CD4-positive, alpha-beta T cell treated with Interleukin-21 for 1 hour (primary cell): ENCODE measurements at regions not wholly inside any gene's neighbourhood (a gene's known extent, or its start where the extent isn't known, plus 50 kb on each side); places are given as distances from the start of the nearest gene placed in this dataset.
"Not testable (repeated sequence)": the region's sequence is repeated elsewhere in the genome, so short reads cannot be mapped to it uniquely, and the experiment has no call there.

Source experiments
- DNase-seq: peaks from one replicate; pipeline ENCODE4 v3.0.0-alpha.2; 2020

- DNase-seq: no peak
These were observed 90.7 kb upstream of the DCLK2 start for GRCh38 chr4:149987330-149988086.

GRCh38 chr4:149988087-149988410 is 90.2 kb upstream of the DCLK2 start:
- DNase-seq: no peak

- DNase-seq: no peak
These were observed 85.2 kb upstream of the DCLK2 start for GRCh38 chr4:149993030-149993429.

- no peak for DNase-seq
These were observed 83.0 kb upstream of the DCLK2 start for GRCh38 chr4:149995134-149995756.

- DNase-seq: no peak
These were observed 80.3 kb upstream of the DCLK2 start for GRCh38 chr4:149997881-149998421.

GRCh38 chr4:149999485-150000074 is 78.7 kb upstream of the DCLK2 start:
- DNase-seq: peak; percentile 5

- DNase-seq: no peak
These were observed 76.4 kb upstream of the DCLK2 start for GRCh38 chr4:150001815-150002214.

GRCh38 chr4:150002561-150002960 is 75.7 kb upstream of the DCLK2 start:
- DNase-seq: no peak

- no peak for DNase-seq
These were observed 73.8 kb upstream of the DCLK2 start for GRCh38 chr4:150004481-150004880.

GRCh38 chr4:150005537-150005936 is 72.7 kb upstream of the DCLK2 start:
- no peak for DNase-seq

- DNase-seq: no peak
These were observed 72.0 kb upstream of the DCLK2 start for GRCh38 chr4:150006197-150006596.

GRCh38 chr4:150007512-150007911 is 70.7 kb upstream of the DCLK2 start:
- DNase-seq: no peak

GRCh38 chr4:150008546-150008945 is 69.7 kb upstream of the DCLK2 start:
- no peak for DNase-seq

GRCh38 chr4:150009533-150009932 is 68.7 kb upstream of the DCLK2 start:
- DNase-seq: no peak

- no peak for DNase-seq
These were observed 67.6 kb upstream of the DCLK2 start for GRCh38 chr4:150010525-150011126.

- DNase-seq: no peak
These were observed 65.3 kb upstream of the DCLK2 start for GRCh38 chr4:150012851-150013360.

- not testable (repeated sequence) for DNase-seq
These were observed 62.3 kb upstream of the DCLK2 start for GRCh38 chr4:150015910-150016309.

GRCh38 chr4:150016621-150017020 is 61.6 kb upstream of the DCLK2 start:
- not testable (repeated sequence) for DNase-seq

- DNase-seq: no peak
These were observed 60.0 kb upstream of the DCLK2 start for GRCh38 chr4:150018257-150018656.

GRCh38 chr4:150021483-150021882 is 56.8 kb upstream of the DCLK2 start:
- DNase-seq: no peak

- no peak for DNase-seq
These were observed 54.8 kb upstream of the DCLK2 start for GRCh38 chr4:150023489-150023888.

- DNase-seq: not testable (repeated sequence)
These were observed 51.3 kb upstream of the DCLK2 start for GRCh38 chr4:150026987-150027386.
